HG03439 (cell line): ENCODE measurements at regions not wholly inside any gene's neighbourhood (a gene's known extent, or its start where the extent isn't known, plus 50 kb on each side); places are given as distances from the start of the nearest gene placed in this dataset.
"Not testable (repeated sequence)": the region's sequence is repeated elsewhere in the genome, so short reads cannot be mapped to it uniquely, and the experiment has no call there.

ENCODE experiments used
- ATAC-seq: cut with Tn5 transposase; IDR thresholded peaks from one replicate; pipeline ENCODE4 v1.9.1; 2021; ENCODE audit warnings: mild to moderate bottlenecking, moderate library complexity; ENCODE audit not compliant: unreplicated experiment

GRCh38 chr3:110293660-110294059, 778.0 kb upstream of the NECTIN3 start:
- ATAC-seq = no peak

DNA sequence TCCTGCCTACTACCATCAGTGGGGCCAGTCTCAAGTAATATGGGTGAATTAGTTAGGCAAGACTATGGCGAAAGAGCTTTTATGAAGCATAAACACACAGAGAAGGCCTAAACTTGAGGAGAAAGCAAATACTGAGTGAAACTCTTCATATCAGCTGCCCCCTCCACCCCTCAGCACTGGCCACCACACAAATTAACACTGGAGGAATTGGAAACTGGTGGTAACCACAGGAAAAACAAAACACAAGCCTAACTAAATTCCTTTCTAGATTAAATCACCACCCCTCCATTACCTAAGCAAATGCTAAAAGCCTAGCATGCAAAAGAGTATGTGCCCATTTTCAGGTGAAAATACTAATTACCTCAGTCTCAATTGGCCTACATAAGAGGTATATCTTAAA, 774.7 kb upstream of the NECTIN3 start:
- no peak for ATAC-seq

DNA sequence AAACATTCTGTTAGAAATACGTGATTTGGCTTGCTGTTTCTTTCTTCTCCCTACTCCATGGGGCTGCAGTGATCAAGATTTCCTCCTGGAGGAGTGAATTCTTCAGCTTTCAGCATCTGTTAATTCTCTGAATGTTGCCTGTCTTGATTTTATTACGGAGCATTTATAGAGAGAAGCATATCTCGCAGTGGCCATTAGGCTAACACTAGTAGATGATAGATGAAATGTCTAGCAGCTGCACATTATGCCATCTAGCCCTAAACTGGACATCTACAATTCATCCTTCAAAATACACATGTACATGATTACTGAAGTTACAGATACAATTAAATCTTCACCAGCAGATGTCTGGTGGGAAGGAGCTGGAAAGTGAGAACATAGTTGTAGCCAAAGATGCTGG, 769.8 kb upstream of the NECTIN3 start:
- no peak for ATAC-seq

DNA sequence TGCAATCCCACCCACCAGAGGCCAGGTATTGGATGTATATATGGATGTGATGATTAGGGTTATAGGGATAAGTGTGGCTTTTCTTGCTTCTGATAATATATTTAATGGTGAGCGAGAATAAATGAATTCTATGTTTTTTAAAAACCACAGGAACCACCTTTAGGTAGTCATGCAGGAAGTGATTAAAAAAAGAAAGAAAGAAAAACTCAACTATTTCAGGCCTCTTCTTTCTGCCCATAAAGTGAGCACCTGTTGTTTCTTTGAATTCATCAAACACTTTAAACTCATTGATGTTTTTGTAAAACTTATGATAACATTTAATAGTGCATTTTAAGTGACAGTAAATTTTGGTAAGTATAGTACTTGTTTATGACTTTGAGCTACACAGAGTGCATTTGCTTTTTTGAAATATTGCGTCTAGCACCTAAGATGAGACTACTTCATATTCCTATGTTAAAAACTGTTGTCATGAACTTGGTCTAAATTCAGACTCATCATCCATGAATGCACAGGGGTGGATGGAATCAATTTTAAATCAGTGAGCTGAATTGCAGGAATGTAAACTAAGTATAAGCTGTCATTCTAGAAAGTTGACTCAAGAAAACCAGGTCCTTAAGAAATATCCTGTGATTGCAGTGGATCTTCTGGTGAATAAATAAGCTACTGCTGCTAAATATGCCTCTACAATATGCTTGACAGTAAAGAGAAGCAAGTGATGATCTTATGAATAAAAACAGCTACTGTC, 764.4 kb upstream of the NECTIN3 start:
- no peak for ATAC-seq

GRCh38 chr3:110311541-110311940, 760.1 kb upstream of the NECTIN3 start:
- no peak for ATAC-seq

GRCh38 chr3:110314512-110315114, 757.0 kb upstream of the NECTIN3 start:
- peak; percentile 89 for ATAC-seq

- ATAC-seq = no peak
These were observed 753.5 kb upstream of the NECTIN3 start for GRCh38 chr3:110318108-110318507.

DNA sequence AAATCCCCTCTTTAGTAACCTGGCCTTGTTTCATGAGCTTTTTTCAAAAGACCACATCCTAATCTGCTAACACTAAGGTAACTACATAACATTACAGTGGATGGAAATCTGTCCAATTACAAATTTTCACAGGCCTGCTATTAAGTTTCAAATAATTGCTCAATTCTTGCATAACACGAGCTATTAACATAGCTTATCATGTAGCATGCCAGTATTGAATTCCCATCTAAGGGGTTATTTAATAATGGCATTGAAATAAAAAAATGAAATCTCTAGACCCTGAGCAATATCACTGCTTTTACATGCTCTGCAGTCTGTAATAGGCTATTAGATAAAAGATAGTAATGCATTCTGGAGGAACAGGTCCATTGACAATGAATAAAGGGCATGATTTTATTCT, 748.3 kb upstream of the NECTIN3 start:
- no peak for ATAC-seq

GRCh38 chr3:110324171-110324705, 747.4 kb upstream of the NECTIN3 start:
- ATAC-seq = no peak

DNA sequence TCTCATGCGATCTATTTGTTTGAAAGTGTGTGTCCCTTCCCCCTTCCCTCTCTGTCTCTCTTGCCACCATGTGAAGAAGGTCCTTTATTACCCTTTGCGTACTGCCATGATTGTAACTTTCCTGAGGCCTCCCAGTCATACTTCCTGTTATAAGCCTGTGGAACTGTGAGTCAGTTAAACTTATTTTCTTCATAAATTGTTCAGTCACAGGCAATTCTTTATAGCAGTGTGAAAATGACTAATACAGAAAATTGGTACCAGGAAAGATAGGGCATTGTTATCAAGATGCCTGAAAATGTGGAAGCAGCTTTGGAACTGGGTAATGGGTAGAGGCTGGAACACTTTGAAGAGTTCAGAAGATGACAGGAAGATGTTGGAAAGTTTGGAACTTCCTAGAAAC, 743.7 kb upstream of the NECTIN3 start:
- ATAC-seq = no peak

DNA sequence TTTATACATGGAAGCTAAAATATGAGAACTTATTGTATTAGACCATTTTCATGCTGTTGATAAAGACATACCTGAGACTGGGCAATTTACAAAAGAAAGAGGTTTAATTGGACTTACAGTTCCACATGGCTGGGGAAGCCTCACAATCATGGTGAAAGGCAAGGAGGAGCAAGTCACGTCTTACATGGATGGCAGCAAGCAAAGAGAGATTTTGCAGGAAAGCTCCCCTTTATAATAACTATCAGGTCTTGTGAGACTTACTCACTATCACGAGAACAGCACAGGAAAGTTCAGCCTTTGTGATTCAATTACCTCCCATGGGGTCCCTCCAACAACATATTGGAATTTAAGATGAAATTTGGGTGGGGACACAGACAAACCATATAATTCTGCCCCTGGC, 740.1 kb upstream of the NECTIN3 start:
- not testable (repeated sequence) for ATAC-seq

- no peak for ATAC-seq
These were observed 739.0 kb upstream of the NECTIN3 start for GRCh38 chr3:110332629-110333028.

GRCh38 chr3:110341047-110341446, 730.6 kb upstream of the NECTIN3 start:
- ATAC-seq = no peak

DNA sequence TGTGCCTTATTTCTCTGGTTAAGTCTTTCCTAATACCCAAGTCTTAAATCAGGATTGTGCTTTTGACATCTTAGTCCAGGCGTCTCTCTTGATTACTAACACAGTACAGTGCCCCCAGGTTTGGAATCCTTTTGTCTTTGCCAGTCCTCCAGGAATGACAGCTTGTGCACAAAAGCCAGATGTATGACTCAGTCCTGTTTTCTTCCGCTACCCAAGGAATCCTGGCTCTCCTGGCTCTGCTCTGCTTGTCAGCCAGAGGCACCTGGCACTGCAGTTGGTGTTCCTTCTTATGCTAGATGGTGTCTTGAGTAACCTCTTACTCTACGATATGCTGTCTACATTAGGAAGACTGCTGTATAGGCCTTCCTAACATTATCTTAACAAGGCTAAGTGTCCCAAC, 728.2 kb upstream of the NECTIN3 start:
- ATAC-seq = no peak

GRCh38 chr3:110343945-110344344, 727.7 kb upstream of the NECTIN3 start:
- ATAC-seq = peak; percentile 76

DNA sequence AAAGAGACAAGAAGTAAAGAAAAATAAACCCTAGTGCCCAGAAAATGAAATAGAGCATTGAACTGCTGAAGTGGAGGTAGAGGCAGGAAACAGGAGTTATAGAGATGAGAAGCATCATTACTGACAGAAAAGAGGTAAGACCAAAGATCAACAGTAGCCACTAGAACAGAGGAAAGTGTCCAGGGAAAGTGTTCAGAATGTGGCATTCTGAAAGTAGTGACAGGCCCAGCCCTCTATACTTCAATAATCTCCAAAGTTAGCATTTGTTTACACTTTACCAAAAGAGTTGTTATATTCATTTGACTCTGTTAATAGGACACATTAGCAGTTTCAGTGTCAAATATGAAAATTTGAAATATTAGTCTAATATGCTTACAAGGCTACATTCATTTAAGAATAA, 727.1 kb upstream of the NECTIN3 start:
- no peak for ATAC-seq

DNA sequence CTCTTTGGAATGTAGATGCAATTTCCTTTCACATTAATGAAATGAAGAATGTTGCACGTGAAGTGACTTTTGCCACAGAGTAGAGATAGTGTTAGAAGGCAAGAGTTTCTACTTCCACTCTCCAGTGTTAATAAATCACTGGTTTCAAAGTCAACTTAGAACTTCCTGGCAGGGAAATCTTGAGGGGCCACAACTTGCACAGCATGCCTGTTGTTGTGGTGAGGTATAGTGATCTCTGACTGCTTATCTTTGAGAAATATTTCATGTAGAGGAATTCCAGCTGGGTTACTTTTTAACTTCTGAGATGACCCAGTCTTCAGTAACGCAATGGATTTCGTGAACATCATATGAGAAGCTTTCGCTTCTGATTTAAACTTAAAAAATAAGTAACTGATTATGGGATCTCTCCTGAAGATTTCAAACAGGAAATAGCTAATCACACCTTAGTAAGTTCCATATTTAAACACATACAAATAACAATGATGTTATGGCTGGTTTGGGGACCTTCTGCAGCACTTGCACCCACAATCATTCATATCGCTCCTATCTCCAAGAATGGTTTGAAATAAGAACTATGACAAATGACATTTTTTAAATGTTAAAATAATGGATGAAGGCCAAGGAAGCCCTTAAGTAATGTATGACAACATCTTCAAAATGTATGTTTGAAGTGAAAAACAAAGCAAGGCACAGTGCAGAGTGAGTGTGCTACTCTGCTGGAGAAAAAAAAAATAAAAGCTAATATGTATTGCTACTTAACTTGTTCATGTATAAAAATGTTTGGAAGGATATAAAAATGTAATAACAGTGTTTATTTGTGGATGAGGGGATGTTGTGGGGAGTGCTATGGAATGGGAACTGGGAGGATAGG, 726.5 kb upstream of the NECTIN3 start:
- ATAC-seq = no peak

DNA sequence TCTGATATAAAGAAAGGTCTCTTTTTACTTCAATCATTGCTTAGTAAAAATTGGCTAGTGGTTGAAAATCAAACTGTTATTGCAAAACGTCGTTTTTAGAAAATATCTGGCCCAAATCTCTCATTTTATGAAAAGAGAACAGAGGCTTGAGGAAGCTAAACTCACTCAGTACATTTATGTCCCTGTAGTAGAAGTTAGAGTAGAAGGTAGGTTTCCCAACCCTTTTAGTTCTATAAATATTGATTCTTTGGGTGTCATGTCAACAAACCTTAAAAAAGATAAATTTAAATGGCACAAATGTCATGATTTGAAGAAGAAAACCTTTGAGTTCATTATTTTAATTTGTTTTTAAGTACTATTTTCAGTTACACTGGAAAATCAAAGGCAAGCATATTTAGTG, 722.3 kb upstream of the NECTIN3 start:
- no peak for ATAC-seq

DNA sequence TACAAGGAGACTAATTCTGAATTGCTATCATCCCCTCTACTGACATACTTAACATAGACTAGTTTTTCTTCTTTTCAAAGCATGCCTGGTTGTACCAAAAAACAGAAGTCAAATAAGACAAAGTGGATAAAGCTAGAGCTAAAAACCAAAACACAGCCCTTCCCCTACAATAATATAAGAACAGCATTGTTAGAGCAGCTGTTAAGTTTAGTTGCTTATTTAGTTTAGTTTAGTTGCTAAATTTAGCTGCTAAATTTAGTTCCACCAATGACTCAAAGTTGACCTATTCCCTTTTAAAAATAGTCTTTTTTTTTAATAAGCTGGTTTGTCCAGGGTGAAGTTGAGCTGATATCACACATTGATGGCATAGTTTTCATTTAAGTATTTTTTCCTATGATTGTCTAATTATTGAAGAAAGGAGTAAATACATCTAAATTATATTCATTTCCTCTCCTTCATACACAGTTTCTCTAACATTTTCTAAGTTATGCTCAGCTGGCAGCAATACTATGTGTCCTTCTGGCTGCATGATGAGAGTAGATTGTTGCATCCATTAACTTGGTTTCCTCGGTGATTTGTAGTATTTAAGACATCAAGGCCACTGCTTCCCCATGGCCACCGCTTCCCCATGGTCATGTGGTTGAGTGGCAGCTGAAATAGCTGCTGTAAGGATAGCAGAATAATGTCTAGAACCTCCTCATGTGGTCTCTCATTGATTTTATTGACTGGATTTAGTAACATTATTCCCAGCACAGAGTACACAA, 718.6 kb upstream of the NECTIN3 start:
- no peak for ATAC-seq

DNA sequence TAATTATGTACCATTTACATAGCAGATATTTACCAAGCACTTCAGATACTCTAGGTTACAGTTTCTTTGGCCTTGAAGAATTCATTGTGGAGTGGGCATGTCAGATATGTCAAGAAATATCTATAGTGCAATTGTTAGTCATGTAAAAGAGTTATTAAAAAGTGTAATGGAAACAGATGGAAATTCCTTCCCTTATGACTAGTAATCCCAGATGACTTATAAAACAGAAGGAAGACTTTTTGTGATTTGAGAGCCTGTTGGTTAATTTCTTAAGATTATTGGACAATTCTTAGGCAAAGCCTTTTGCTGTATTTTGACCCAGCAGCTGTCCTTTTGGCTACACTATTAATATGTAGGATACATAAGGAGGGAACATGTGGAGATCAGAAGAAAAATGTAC, 708.9 kb upstream of the NECTIN3 start:
- no peak for ATAC-seq

- not testable (repeated sequence) for ATAC-seq
These were observed 704.3 kb upstream of the NECTIN3 start for GRCh38 chr3:110367289-110367688.
